ENCODE measurements at regions not wholly inside any gene's neighbourhood (a gene's known extent, or its start where the extent isn't known, plus 50 kb on each side); places are given as distances from the start of the nearest gene placed in this dataset.

DNA sequence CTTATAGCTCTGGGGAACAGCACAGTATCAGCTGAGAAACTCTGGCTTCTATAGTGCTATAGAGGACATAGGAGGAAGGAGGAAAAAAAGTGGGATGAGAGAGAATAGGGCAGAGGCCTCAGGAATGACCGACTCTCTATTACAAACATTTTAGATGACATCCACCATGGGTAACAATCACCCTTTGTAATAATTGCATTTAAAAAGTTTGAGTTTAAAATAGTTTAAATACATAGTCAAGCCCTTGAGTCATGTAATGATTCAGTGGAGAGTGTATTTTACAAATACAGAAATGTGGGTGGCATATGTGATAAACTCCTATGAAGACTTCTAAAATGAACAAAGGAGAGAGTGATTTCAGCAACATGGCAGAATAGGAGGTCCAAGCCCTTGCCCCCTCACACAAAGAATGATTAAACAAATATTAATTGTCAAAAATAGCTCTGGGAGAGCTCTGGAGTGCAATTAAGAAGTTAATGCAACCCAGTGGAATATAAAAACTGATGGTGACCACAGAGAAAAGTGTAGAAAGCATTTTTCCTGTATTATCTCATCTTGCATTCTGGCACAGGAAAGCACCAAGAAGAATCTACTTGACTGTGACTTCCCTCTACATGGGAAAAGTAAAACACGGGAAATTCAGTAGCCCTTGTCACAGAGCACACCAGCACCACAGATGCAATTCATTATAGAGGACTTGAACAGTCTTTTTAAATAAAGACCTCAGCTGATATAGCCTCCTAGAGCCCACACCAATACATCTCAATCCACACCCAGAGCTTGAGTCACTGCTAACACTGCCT, 569.0 kb upstream of the SORCS1 start:
- Histone ChIP-seq H2AFZ (ENCODE audit: low read length) (no peak overlapping the region), H3K27me3 (ENCODE audit: insufficient read depth, low read length) (no peaks in the 10 kb centered on the region), H3K79me2 (ENCODE audit: insufficient read depth, low read length) (no peaks in the 10 kb centered on the region), H3K36me3 (ENCODE audit: insufficient read depth, low read length) (no peaks in the 10 kb centered on the region), H3K4me1 (ENCODE audit: insufficient read depth, low read length, severe bottlenecking) (no peaks in the 10 kb centered on the region), H3K4me3 (ENCODE audit: low read depth, low read length, poor library complexity, severe bottlenecking) (no peak overlapping the region), H3K9ac (ENCODE audit: low read length) (no peak overlapping the region), H3K4me2 (ENCODE audit: low read length) (no peak overlapping the region), H3K9me3 (ENCODE audit: low read length) (no peaks in the 10 kb centered on the region), H3K27ac (ENCODE audit: low read depth, low read length, poor library complexity, severe bottlenecking) (no peak overlapping the region), H3F3A (ENCODE audit: insufficient read depth, low read length) (no peaks in the 10 kb centered on the region), H3K9me2 (ENCODE audit: low read depth, low read length) (no peaks in the 10 kb centered on the region), H4K20me1 (ENCODE audit: insufficient read depth, low read length) (no peaks in the 10 kb centered on the region)
- TF ChIP-seq, protein P1, sequence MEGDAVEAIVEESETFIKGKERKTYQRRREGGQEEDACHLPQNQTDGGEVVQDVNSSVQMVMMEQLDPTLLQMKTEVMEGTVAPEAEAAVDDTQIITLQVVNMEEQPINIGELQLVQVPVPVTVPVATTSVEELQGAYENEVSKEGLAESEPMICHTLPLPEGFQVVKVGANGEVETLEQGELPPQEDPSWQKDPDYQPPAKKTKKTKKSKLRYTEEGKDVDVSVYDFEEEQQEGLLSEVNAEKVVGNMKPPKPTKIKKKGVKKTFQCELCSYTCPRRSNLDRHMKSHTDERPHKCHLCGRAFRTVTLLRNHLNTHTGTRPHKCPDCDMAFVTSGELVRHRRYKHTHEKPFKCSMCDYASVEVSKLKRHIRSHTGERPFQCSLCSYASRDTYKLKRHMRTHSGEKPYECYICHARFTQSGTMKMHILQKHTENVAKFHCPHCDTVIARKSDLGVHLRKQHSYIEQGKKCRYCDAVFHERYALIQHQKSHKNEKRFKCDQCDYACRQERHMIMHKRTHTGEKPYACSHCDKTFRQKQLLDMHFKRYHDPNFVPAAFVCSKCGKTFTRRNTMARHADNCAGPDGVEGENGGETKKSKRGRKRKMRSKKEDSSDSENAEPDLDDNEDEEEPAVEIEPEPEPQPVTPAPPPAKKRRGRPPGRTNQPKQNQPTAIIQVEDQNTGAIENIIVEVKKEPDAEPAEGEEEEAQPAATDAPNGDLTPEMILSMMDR (IDR thresholded peaks at IDR 0.05; ENCODE audit: low read length): no peak
- TF ChIP-seq EZH2 (IDR thresholded peaks at IDR 0.05; ENCODE audit: borderline replicate concordance, low read length): no peak

DNA sequence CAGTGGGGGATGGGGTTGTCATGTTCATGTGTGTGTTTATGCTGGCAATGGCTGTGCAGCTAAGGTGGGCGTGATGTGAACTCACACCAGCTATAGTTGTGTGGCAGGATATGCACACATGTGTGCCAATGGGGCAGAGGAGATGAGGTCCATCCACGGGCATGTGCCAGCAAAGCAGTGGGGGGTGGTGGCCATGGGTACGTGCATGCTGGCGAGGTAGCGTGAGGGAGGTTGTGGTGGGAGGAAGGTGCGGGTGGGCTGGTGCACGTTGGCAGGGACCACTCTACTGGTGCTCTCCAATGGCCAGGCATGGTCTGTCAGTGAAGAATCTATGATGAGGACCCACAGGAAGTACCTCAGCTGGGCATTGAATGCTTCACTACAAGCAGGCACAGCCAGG, 567.5 kb upstream of the SORCS1 start:
- Histone ChIP-seq H2AFZ (ENCODE audit: low read length) (no peak overlapping the region), H3K9ac (ENCODE audit: low read length) (no peak overlapping the region), H3K27ac (ENCODE audit: low read depth, low read length, poor library complexity, severe bottlenecking) (no peak overlapping the region), H3K27me3 (ENCODE audit: insufficient read depth, low read length) (no peaks in the 10 kb centered on the region), H3K4me1 (ENCODE audit: insufficient read depth, low read length, severe bottlenecking) (no peaks in the 10 kb centered on the region), H3K9me3 (ENCODE audit: low read length) (no peaks in the 10 kb centered on the region), H4K20me1 (ENCODE audit: insufficient read depth, low read length) (no peaks in the 10 kb centered on the region), H3K36me3 (ENCODE audit: insufficient read depth, low read length) (no peaks in the 10 kb centered on the region), H3K9me2 (ENCODE audit: low read depth, low read length) (no peaks in the 10 kb centered on the region), H3K4me3 (ENCODE audit: low read depth, low read length, poor library complexity, severe bottlenecking) (no peak overlapping the region), H3K4me2 (ENCODE audit: low read length) (no peak overlapping the region), H3F3A (ENCODE audit: insufficient read depth, low read length) (no peaks in the 10 kb centered on the region), H3K79me2 (ENCODE audit: insufficient read depth, low read length) (no peaks in the 10 kb centered on the region)
- TF ChIP-seq, protein P1 (IDR thresholded peaks at IDR 0.05; ENCODE audit: low read length): no peak
- TF ChIP-seq EZH2 (IDR thresholded peaks at IDR 0.05; ENCODE audit: borderline replicate concordance, low read length): no peak

DNA sequence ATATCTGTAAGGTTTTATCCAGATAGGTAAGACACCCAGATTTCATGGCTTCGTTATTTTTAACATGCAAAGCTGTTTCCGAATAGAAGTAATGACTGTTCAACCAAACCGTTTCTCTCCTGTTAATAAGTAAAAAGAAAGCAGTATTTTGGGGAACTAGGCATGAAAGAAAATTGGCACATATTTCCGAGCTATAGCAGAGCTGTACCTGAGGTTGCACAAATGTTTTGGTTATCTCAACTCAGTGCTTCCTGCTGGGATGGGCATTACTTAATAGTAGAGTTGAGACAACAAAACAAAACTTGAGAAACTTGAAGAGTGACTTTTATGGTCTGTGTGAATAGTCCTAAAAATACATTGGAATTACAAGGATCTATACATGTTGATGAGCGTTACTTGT, 564.3 kb upstream of the SORCS1 start:
- no peaks in the 10 kb centered on the region for H3K4me1 ChIP-seq (ENCODE audit: insufficient read depth, low read length, severe bottlenecking)
- no peaks in the 10 kb centered on the region for H3K9me2 ChIP-seq (ENCODE audit: low read depth, low read length)
- no peaks in the 10 kb centered on the region for H3K36me3 ChIP-seq (ENCODE audit: insufficient read depth, low read length)
- no peaks in the 10 kb centered on the region for H4K20me1 ChIP-seq (ENCODE audit: insufficient read depth, low read length)
- H3K27me3 ChIP-seq (ENCODE audit: insufficient read depth, low read length): no peaks in the 10 kb centered on the region
- H3K4me3 ChIP-seq (ENCODE audit: low read depth, low read length, poor library complexity, severe bottlenecking): no peak overlapping the region
- no peak for TF ChIP-seq EZH2 (IDR thresholded peaks at IDR 0.05; ENCODE audit: borderline replicate concordance, low read length)
- TF ChIP-seq, protein P1 (IDR thresholded peaks at IDR 0.05; ENCODE audit: low read length): no peak
- H3K27ac ChIP-seq (ENCODE audit: low read depth, low read length, poor library complexity, severe bottlenecking): no peak overlapping the region
- H3K9ac ChIP-seq (ENCODE audit: low read length): no peak overlapping the region
- no peaks in the 10 kb centered on the region for H3K79me2 ChIP-seq (ENCODE audit: insufficient read depth, low read length)
- H2AFZ ChIP-seq (ENCODE audit: low read length): no peak overlapping the region
- H3K9me3 ChIP-seq (ENCODE audit: low read length): no peaks in the 10 kb centered on the region
- no peak overlapping the region for H3K4me2 ChIP-seq (ENCODE audit: low read length)
- H3F3A ChIP-seq (ENCODE audit: insufficient read depth, low read length): no peaks in the 10 kb centered on the region

Data from OCI-LY1 (cell line).